ENCODE measurements at regions not wholly inside any gene's neighbourhood (a gene's known extent, or its start where the extent isn't known, plus 50 kb on each side); places are given as distances from the start of the nearest gene placed in this dataset.
A peak's percentile ranks its signal among the peaks of the same experiment; 100 is the strongest.
"Not testable (repeated sequence)": the region's sequence is repeated elsewhere in the genome, so short reads cannot be mapped to it uniquely, and the experiment has no call there.

DNA sequence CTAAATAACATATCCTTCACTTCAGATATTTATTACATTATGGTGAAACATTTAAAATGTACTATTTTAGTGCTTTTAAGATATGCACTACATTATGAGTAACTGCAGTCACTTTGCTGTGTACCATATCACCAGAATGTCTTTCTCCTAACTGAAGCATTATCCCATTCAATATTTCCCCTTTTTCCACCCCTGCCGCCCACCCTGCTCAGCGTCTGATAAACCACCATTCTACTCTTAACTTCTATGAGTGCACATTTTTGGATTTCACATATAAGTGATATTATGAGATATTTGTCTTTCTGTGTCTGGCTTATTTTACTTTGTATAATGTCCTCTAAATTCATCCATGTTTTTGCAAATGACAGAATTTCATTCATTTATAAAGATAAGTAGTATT, 126.4 kb downstream of the CCDC74A start:
- not testable (repeated sequence) for H3K36me3 Mint-ChIP-seq (ENCODE audit: low read depth); H3K27ac Mint-ChIP-seq; H3K9me3 Mint-ChIP-seq; H3K4me1 Mint-ChIP-seq (ENCODE audit: low read depth); H3K4me3 Mint-ChIP-seq
- peaks cover 42% of the 10 kb centered on the region for H3K27me3 Mint-ChIP-seq

GRCh38 chr2:131656816-131657633, 129.3 kb downstream of the CCDC74A start:
- Mint-ChIP-seq H3K9me3 (no peaks in the 10 kb centered on the region), H3K36me3 (ENCODE audit: low read depth) (no peaks in the 10 kb centered on the region), H3K27ac (no peak overlapping the region), H3K4me1 (ENCODE audit: low read depth) (no peaks in the 10 kb centered on the region), H3K4me3 (no peak overlapping the region), H3K27me3 (peaks cover 32% of the 10 kb centered on the region)

- Mint-ChIP-seq H3K4me1 (ENCODE audit: low read depth) (no peaks in the 10 kb centered on the region), H3K9me3 (no peaks in the 10 kb centered on the region), H3K36me3 (ENCODE audit: low read depth) (no peaks in the 10 kb centered on the region), H3K4me3 (no peak overlapping the region), H3K27me3 (peaks cover 23% of the 10 kb centered on the region), H3K27ac (no peak overlapping the region)
Measured at GRCh38 chr2:131657895-131658768, 130.4 kb downstream of the CCDC74A start.

DNA sequence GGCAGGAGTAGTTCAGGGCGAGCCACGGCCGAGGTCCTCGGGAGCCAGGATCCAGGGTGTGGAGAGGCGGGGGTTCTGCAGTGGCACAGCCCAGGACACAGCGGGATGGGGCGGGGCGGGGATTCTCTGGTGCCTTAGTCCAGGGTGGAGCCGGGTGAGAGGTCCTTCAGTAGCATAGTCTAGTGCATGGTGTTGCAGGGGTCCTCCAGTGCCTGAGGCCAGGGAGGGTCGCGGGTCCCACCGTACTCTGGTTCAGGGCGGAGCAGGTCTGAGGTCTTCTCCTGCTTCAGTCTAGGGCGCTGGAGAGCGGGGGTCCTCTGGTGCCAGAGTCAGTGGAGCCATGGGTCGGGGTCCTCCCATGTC, 131.1 kb downstream of the CCDC74A start:
- Mint-ChIP-seq H3K9me3 (no peaks in the 10 kb centered on the region), H3K27me3 (peaks cover 22% of the 10 kb centered on the region), H3K4me3 (no peak overlapping the region), H3K27ac (no peak overlapping the region), H3K4me1 (ENCODE audit: low read depth) (no peaks in the 10 kb centered on the region), H3K36me3 (ENCODE audit: low read depth) (no peaks in the 10 kb centered on the region)

DNA sequence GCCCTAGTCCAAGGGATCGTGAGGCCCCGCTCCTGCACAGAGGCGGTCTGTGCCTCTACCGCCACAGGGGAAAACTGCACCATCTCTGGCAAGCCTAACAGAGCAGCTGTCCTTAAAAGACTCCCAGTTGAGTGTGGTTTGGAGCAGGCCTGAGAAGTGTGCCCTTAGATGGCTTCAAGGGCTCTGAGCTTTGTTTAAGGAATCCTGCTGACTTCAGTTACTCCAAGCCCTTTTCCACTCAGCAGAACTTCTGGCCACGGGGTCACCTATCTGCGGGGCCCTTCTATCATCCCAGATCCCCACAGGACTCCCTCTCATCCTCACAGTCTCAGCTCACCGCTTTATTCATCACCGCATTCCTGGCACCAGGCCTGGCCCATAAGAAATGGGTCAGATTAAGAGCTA, 131.5 kb downstream of the CCDC74A start:
- H3K27me3 Mint-ChIP-seq: peaks cover 22% of the 10 kb centered on the region
- H3K4me3 Mint-ChIP-seq: no peak overlapping the region
- H3K27ac Mint-ChIP-seq: no peak overlapping the region
- no peaks in the 10 kb centered on the region for H3K36me3 Mint-ChIP-seq (ENCODE audit: low read depth)
- no peaks in the 10 kb centered on the region for H3K4me1 Mint-ChIP-seq (ENCODE audit: low read depth)
- H3K9me3 Mint-ChIP-seq: no peaks in the 10 kb centered on the region

GRCh38 chr2:131661101-131661782, 133.6 kb downstream of the CCDC74A start:
- H3K36me3 Mint-ChIP-seq (ENCODE audit: low read depth); H3K4me1 Mint-ChIP-seq (ENCODE audit: low read depth); H3K4me3 Mint-ChIP-seq; H3K27ac Mint-ChIP-seq; H3K9me3 Mint-ChIP-seq: not testable (repeated sequence)
- peaks cover 16% of the 10 kb centered on the region for H3K27me3 Mint-ChIP-seq

- not testable (repeated sequence) for H3K9me3 Mint-ChIP-seq; H3K36me3 Mint-ChIP-seq (ENCODE audit: low read depth); H3K27ac Mint-ChIP-seq; H3K4me3 Mint-ChIP-seq; H3K4me1 Mint-ChIP-seq (ENCODE audit: low read depth)
- peaks cover 13% of the 10 kb centered on the region for H3K27me3 Mint-ChIP-seq
Measured at GRCh38 chr2:131661884-131662535, 134.3 kb downstream of the CCDC74A start.

DNA sequence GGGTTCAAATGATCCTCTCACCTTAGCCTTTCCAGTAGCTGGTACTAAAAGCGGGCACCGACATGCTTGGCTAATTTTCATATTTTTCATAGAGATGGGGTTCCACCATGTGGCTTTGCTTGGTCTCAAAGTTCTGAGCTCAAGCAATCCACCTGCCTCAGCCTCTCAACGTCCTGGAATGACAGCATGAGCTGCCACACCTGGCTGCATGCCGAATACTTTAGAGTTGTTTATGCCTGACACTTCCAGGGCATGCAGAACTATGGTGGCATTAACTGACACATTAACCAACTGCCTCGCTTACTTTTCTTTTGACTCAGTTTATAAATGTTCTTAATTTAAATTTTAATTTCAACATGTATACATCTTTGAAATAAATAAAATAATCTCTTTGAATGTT, 135.8 kb downstream of the CCDC74A start:
- not testable (repeated sequence) for H3K36me3 Mint-ChIP-seq (ENCODE audit: low read depth); H3K4me3 Mint-ChIP-seq; H3K4me1 Mint-ChIP-seq (ENCODE audit: low read depth); H3K9me3 Mint-ChIP-seq; H3K27ac Mint-ChIP-seq
- peaks cover 13% of the 10 kb centered on the region for H3K27me3 Mint-ChIP-seq

DNA sequence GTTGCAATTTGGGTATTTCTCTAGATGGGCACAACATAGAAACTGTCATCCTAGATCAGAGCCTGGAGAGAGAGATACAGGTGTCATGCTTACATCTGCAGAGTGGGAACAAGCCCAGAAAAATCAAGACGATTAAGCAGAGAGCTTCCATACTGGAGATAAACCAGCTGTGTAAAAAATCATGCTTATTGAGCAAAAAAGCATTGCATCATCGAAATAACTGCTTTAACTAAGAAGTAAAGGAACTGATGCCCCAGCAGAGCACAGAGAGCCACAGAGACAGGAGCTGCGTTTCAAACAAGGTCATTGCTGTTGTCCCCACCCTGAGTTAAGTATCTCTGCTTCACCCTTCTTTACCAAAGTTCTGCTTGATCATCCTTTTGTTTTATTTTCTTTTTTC, 138.0 kb downstream of the CCDC74A start:
- not testable (repeated sequence) for H3K4me1 Mint-ChIP-seq (ENCODE audit: low read depth); H3K36me3 Mint-ChIP-seq (ENCODE audit: low read depth); H3K4me3 Mint-ChIP-seq; H3K9me3 Mint-ChIP-seq; H3K27ac Mint-ChIP-seq
- peaks cover 21% of the 10 kb centered on the region for H3K27me3 Mint-ChIP-seq

DNA sequence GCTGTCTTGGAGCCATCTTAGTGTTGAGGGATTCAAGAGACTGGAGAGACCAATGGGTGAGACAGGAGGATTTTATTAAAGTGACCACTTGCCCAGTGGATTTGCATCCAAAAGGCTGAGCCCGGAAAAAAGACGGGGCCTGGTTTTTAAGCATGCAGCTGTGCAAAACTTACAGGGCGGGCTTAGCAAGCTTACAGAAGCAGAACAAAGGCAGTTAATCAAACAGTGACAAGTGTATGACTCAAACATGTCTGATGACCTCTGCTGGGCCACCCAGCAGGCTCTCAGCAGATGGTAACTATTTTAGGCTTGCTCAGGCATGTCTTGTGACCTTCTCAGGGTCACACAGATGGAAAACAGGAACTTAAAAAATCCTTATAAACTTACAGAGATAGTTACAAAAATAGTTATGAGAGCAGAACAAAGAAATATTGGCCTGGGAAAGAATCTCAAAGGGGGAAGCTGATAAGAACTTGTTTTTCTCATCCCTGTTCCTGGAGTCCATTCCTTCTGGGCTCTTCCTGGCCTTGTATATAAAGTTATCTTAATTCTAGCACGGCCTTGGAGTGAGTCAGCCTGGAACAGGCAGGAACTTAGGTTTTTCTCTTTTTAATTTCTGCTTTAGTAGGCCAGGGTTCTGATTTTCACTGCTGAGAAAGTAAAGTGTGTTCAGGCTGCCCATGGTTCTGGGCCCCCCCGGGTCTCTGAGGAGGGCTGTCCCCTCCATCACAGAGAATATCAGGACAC, 141.3 kb downstream of the CCDC74A start:
- not testable (repeated sequence) for H3K36me3 Mint-ChIP-seq (ENCODE audit: low read depth); H3K9me3 Mint-ChIP-seq; H3K4me1 Mint-ChIP-seq (ENCODE audit: low read depth); H3K4me3 Mint-ChIP-seq; H3K27ac Mint-ChIP-seq
- peaks cover 14% of the 10 kb centered on the region for H3K27me3 Mint-ChIP-seq

DNA sequence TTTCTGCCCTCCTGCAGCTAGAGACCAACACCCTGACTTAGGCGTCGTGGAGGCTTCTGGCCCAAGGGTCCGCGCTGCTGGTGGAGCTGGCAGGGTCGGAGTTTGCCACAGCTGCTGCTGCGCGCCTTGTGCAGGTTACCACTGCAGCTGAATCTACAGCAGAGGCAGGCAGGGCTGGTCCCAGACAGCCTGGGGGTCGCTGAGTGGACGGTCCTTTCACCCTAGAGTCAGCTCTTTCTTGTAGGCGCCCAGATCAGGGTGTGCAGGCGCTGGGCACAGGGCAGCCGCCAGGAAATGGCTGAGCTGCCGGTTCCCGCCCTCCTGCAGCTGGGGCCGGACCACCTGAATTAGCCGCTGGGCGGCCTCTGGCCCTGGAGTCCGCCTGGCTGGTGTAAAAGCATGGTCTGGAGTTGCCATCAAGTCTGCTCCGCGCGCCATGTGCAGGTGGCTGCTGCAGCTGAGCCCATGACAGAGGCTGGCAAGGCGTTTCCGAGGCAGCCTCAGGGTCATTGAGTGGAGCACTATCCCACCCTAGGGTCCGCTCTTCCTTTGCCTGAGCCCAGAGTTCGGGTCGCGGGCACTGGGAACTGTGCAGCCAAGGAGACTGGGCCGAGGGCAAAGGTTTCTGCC, 144.3 kb downstream of the CCDC74A start:
- not testable (repeated sequence) for H3K27ac Mint-ChIP-seq; H3K4me1 Mint-ChIP-seq (ENCODE audit: low read depth); H3K4me3 Mint-ChIP-seq; H3K36me3 Mint-ChIP-seq (ENCODE audit: low read depth); H3K9me3 Mint-ChIP-seq
- peaks cover 25% of the 10 kb centered on the region for H3K27me3 Mint-ChIP-seq

DNA sequence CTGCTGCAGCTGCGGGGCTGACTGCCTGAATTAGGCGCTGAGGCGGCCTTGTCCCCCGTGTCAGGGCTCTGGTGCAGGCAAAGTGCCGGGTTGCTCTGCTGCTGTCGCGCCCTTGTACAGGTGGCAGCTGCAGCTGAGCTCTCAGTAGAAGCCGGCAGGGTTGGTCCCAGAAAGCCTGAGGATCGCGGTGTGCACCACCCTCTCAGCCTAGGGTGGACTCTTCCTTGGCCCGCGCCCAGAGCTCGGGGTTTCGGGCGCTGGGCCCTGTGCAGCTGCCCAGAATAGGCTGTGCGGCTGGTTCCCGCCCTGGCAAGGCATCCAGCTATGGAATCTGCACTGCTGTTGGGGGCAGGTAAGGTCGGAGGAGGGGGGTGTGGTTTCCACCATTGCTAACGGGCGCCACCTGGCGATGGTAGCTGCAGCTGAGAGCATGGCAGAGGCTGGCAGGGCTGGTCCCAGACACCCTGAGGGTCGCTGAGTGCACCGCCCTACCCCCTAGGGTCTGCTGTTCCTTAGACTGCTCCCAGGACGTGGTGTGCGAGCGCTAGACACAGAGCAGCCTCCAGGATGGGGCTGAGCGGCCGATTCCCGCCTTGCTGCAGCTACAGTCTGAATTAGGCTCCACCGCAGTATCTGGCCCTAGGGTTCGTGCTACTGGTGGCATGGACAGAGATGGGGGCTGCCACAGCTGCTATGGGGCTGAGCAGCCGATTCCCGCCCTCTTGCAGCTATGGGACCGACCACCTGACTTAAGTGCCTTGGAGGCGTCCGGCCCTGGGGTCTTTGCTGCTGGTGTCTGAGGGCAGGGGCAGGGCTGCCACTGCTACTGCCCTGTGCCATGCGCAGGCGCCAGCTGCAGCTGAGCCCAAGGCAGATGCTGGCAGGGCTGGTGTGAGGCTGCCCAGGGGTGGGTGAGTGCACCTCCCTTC, 145.0 kb downstream of the CCDC74A start:
- peak overlapping the region; percentile 39 for H3K4me3 Mint-ChIP-seq
- not testable (repeated sequence) for H3K4me1 Mint-ChIP-seq (ENCODE audit: low read depth)
- peaks cover 26% of the 10 kb centered on the region for H3K27me3 Mint-ChIP-seq

More for the DNA sequence above, 145.0 kb downstream of the CCDC74A start:
- H3K36me3 Mint-ChIP-seq (ENCODE audit: low read depth); H3K27ac Mint-ChIP-seq; H3K9me3 Mint-ChIP-seq: not testable (repeated sequence)

Measured in stimulated activated naive CD8-positive, alpha-beta T cell treated with anti-CD3 and anti-CD28 coated beads, Interleukin-15, Interleukin-2, amounts not matched to agents 100 ng/mL and 50 ng/mL, for 24 hours (primary cell).